ENCODE measurements at regions not wholly inside any gene's neighbourhood (a gene's known extent, or its start where the extent isn't known, plus 50 kb on each side); places are given as distances from the start of the nearest gene placed in this dataset.
"Not testable (repeated sequence)": the region's sequence is repeated elsewhere in the genome, so short reads cannot be mapped to it uniquely, and the experiment has no call there.

GRCh38 chr14:89687129-89687528 lies 267.4 kb downstream of the EFCAB11 start:
- intact Hi-C loops (cut with micrococcal nuclease); H3K36me3 Mint-ChIP-seq (ENCODE audit: low read depth); H3K4me3 Mint-ChIP-seq; H3K4me1 Mint-ChIP-seq; H3K27me3 Mint-ChIP-seq; DNase-seq: not testable (repeated sequence)
- Mint-ChIP-seq H3K9me3 (peaks cover 27% of the 10 kb centered on the region), H3K27ac (peak overlapping the region; percentile 1)

- no peak for DNase-seq
- peaks cover 11% of the 10 kb centered on the region for H3K36me3 Mint-ChIP-seq (ENCODE audit: low read depth)
These were observed 267.1 kb upstream of the FOXN3 start for GRCh38 chr14:89684139-89684538.

GRCh38 chr14:89681086-89682018 lies 264.3 kb upstream of the FOXN3 start:
- H3K4me1 Mint-ChIP-seq = peaks cover 30% of the 10 kb centered on the region
- H3K27ac Mint-ChIP-seq = peak overlapping the region; percentile 90
- no peaks in the 10 kb centered on the region for H3K27me3 Mint-ChIP-seq
- H3K4me3 Mint-ChIP-seq = peak overlapping the region; percentile 80
- H3K9me3 Mint-ChIP-seq = peaks cover 11% of the 10 kb centered on the region
- DNase-seq = peak; percentile 78
- intact Hi-C loops (cut with micrococcal nuclease) = loop anchor here (1.0 to 5.0 kb wide), 9 partner anchors 15 to 317 kb away; partner anchors contain the start of gene FOXN3
- peaks cover 11% of the 10 kb centered on the region for H3K36me3 Mint-ChIP-seq (ENCODE audit: low read depth)

More at GRCh38 chr14:89684139-89684538, 267.1 kb upstream of the FOXN3 start:
- peaks cover 27% of the 10 kb centered on the region for H3K4me1 Mint-ChIP-seq
- no peak overlapping the region for H3K4me3 Mint-ChIP-seq
- H3K9me3 Mint-ChIP-seq = peaks cover 26% of the 10 kb centered on the region
- no peaks in the 10 kb centered on the region for H3K27me3 Mint-ChIP-seq
- intact Hi-C loops (cut with micrococcal nuclease) = loop anchor here (5.0 kb wide), 1 partner anchor 267 kb away; the partner anchor contains the start of gene FOXN3
- no peak overlapping the region for H3K27ac Mint-ChIP-seq

- Mint-ChIP-seq H3K27me3 (no peaks in the 10 kb centered on the region), H3K27ac (peak overlapping the region; percentile 7), H3K9me3 (peaks cover 8% of the 10 kb centered on the region), H3K4me3 (no peak overlapping the region), H3K4me1 (peaks cover 35% of the 10 kb centered on the region), H3K36me3 (ENCODE audit: low read depth) (peaks cover 10% of the 10 kb centered on the region)
- DNase-seq = no peak
- intact Hi-C loops (cut with micrococcal nuclease) = loop anchor here (2.0 to 5.0 kb wide), 3 partner anchors 17 to 315 kb away; partner anchors contain the start of gene FOXN3
These were observed 263.1 kb upstream of the FOXN3 start for GRCh38 chr14:89680156-89680555.

DNA sequence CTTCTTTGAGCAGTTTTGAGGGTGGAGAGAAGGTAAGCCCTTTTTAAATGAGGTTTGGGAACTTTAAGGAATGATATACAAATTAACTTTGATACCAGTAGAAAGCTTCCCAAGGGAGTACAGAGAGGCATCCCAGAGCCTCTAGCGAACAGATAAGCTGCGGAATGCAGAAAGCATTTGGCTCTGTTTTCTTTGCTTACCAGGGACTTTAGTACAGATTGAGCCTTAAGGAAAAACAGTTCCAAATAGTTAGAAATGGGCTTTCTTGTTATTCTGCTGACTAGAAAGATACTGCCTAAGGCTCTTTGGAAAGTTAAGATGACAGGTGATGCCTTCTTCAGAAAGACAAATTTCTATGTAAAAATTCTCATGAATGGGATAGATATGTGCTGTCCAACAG lies 261.7 kb upstream of the FOXN3 start:
- DNase-seq = no peak
- Mint-ChIP-seq H3K36me3 (ENCODE audit: low read depth) (peaks cover 6% of the 10 kb centered on the region), H3K9me3 (peaks cover 3% of the 10 kb centered on the region), H3K27me3 (no peaks in the 10 kb centered on the region), H3K4me1 (peaks cover 39% of the 10 kb centered on the region), H3K27ac (no peak overlapping the region), H3K4me3 (no peak overlapping the region)
- intact Hi-C loops (cut with micrococcal nuclease) = loop anchor here (5.0 kb wide), 1 partner anchor 89 kb away; no protein-coding TSS in a partner anchor

GRCh38 chr14:89675590-89675989 lies 258.6 kb upstream of the FOXN3 start:
- H3K9me3 Mint-ChIP-seq = no peaks in the 10 kb centered on the region
- intact Hi-C loops (cut with micrococcal nuclease) = loop anchor here (5.0 kb wide), 1 partner anchor 92 kb away; no protein-coding TSS in a partner anchor
- H3K4me1 Mint-ChIP-seq = peaks cover 30% of the 10 kb centered on the region
- no peak overlapping the region for H3K27ac Mint-ChIP-seq
- H3K36me3 Mint-ChIP-seq (ENCODE audit: low read depth) = no peaks in the 10 kb centered on the region
- H3K4me3 Mint-ChIP-seq = no peak overlapping the region
- H3K27me3 Mint-ChIP-seq = no peaks in the 10 kb centered on the region
- no peak for DNase-seq

DNA sequence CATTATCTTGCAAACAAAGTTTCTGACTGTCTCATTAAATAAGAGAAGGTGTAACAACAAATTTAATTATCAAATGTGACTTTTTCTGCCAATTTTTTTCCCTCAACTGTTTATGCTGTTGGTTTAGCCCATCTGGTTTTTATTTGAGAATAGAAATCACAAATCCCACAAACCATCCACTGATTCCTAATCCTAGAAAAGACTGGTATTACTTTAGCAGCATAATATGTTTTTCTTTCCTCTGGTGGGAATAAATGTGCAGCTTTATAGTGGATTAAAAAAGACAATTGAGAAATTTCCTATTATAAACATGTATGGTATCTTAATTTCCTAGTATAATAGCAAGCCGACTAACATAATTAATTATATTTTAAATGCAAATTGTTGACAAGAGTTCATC lies 257.9 kb upstream of the FOXN3 start:
- intact Hi-C loops (cut with micrococcal nuclease) = loop anchor here (5.0 kb wide), 1 partner anchor 92 kb away; no protein-coding TSS in a partner anchor
- no peak overlapping the region for H3K27ac Mint-ChIP-seq
- H3K4me1 Mint-ChIP-seq = peaks cover 25% of the 10 kb centered on the region
- no peak overlapping the region for H3K4me3 Mint-ChIP-seq
- H3K9me3 Mint-ChIP-seq = no peaks in the 10 kb centered on the region
- no peak for DNase-seq
- no peaks in the 10 kb centered on the region for H3K27me3 Mint-ChIP-seq
- no peaks in the 10 kb centered on the region for H3K36me3 Mint-ChIP-seq (ENCODE audit: low read depth)

DNA sequence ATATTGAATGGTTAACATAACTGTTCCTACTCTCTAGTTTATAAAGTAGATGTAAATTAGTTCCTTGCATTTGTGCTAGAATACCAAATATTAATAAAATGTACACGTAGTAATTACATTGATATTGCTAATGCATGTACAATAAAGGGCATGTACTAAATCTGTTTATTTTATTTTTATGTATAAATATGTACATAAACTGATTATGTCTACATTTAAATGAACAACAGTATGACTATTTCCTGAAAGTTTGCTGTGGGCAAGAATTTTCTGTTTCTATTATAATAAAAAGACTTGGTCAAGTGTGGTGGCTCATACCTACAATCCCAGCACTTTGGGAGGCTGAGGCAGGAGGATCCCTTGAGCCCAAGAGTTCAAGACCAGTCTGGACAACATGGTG lies 257.2 kb upstream of the FOXN3 start:
- H3K36me3 Mint-ChIP-seq (ENCODE audit: low read depth) = no peaks in the 10 kb centered on the region
- H3K9me3 Mint-ChIP-seq = peaks cover 5% of the 10 kb centered on the region
- no peak for DNase-seq

GRCh38 chr14:89673512-89674225 lies 256.6 kb upstream of the FOXN3 start:
- intact Hi-C loops (cut with micrococcal nuclease) = no loop called here
- no peak overlapping the region for H3K4me3 Mint-ChIP-seq
- no peaks in the 10 kb centered on the region for H3K27me3 Mint-ChIP-seq
- peak overlapping the region; percentile 48 for H3K27ac Mint-ChIP-seq
- H3K36me3 Mint-ChIP-seq (ENCODE audit: low read depth) = no peaks in the 10 kb centered on the region
- DNase-seq = peak; percentile 78
- H3K9me3 Mint-ChIP-seq = peaks cover 8% of the 10 kb centered on the region
- H3K4me1 Mint-ChIP-seq = peaks cover 34% of the 10 kb centered on the region

More for the DNA sequence above, 257.2 kb upstream of the FOXN3 start:
- intact Hi-C loops (cut with micrococcal nuclease) = no loop called here
- Mint-ChIP-seq H3K27me3 (no peaks in the 10 kb centered on the region), H3K27ac (no peak overlapping the region), H3K4me3 (no peak overlapping the region), H3K4me1 (peaks cover 28% of the 10 kb centered on the region)

DNA sequence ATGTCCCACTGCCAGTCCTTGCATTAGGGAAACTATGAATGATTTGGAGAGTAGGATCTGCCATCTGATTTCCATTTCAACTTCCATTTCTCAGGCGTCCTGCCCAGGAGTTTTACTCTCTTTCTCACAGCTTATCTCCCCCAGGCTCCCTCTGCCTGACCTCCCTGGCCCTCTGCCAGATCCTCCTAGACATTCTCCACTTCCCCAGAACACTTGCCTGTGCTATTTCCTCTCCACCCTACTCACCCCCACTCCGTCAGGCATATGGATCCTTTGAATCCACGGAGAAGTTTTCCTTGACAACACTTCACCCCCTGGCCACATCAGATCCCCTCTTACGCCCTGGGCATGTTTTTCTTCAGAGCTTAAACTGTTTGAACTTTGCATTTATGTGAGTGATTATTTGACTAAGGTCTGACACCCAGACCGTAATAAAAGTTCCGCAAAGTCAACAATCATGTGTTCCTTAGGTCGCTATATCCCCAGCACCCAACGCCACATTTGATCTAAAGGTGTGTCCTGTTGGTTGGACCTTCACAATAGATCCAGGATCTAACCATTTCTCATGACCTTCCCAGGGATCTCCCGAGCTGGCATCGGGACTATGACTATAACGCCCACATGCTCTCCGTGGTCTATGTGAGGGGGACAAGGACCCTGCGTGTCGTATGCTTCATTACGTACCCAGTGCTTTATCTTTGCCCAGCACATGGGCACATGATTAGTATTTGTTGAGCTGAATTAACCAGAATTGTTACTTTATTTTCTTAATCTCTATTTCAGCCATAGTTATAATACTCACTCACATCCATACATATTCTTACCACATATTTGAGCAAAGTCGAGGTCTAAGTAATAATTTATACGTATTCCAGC lies 255.8 kb upstream of the FOXN3 start:
- Mint-ChIP-seq H3K36me3 (ENCODE audit: low read depth) (no peaks in the 10 kb centered on the region), H3K4me1 (peaks cover 35% of the 10 kb centered on the region), H3K27me3 (no peaks in the 10 kb centered on the region), H3K9me3 (peaks cover 8% of the 10 kb centered on the region), H3K27ac (no peak overlapping the region), H3K4me3 (no peak overlapping the region)
- intact Hi-C loops (cut with micrococcal nuclease) = no loop called here
- no peak for DNase-seq

DNA sequence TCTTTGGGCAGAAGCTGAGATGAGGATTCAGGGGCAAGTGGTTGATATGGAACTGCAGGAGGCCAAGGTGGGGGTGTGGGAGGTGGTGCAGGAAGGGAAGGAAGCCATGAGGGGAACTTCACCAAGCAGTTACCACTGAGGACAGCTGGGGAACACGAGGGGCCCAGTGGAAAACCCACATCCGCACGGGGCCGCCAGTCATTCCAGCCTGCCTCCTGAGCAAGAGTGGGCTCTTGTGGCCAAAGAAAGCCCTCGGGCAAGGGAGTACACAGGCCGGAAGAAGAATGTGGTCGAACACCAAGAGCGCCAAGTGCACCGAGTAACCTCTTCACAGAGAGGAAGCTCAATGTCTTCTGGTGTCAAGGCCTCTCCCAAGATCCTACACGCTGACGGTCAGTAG lies 252.2 kb upstream of the FOXN3 start:
- Mint-ChIP-seq H3K27ac (no peak overlapping the region), H3K4me1 (peaks cover 30% of the 10 kb centered on the region), H3K27me3 (no peaks in the 10 kb centered on the region), H3K36me3 (ENCODE audit: low read depth) (peaks cover 3% of the 10 kb centered on the region), H3K4me3 (no peak overlapping the region), H3K9me3 (peaks cover 21% of the 10 kb centered on the region)
- intact Hi-C loops (cut with micrococcal nuclease) = no loop called here
- peak; percentile 69 for DNase-seq

DNA sequence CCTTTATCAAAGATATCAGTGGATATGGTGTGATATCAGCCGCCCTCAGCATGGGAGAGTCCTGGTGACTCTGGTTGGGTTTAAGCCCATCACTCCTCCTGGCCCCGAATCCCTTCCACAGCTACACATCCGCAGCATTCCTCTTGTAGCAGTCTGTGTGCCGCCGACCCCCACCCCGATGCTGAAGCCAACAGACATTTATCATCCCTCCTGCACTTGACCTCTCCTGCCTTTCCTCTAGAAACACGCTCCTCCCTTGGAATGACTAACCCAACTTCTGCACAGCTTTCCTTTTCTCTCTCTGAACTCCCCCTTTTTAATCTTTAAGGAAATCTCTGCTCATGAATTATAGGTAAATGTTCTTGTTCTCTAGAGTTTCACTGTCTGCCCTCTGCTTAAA lies 250.9 kb upstream of the FOXN3 start:
- intact Hi-C loops (cut with micrococcal nuclease) = no loop called here
- H3K27ac Mint-ChIP-seq = no peak overlapping the region
- DNase-seq = no peak
- H3K27me3 Mint-ChIP-seq = no peaks in the 10 kb centered on the region
- peaks cover 22% of the 10 kb centered on the region for H3K9me3 Mint-ChIP-seq
- peaks cover 20% of the 10 kb centered on the region for H3K4me1 Mint-ChIP-seq
- H3K4me3 Mint-ChIP-seq = no peak overlapping the region
- peaks cover 3% of the 10 kb centered on the region for H3K36me3 Mint-ChIP-seq (ENCODE audit: low read depth)
